ENCODE measurements at regions not wholly inside any gene's neighbourhood (a gene's known extent, or its start where the extent isn't known, plus 50 kb on each side); places are given as distances from the start of the nearest gene placed in this dataset.

GRCh38 chr18:66833646-66834045 lies 229.8 kb upstream of the CDH19 start:
- DNase-seq, result no peak

GRCh38 chr18:66826211-66826610 lies 222.3 kb upstream of the CDH19 start:
- DNase-seq, result no peak

- DNase-seq, result no peak
Observed at GRCh38 chr18:66825347-66825746, 221.5 kb upstream of the CDH19 start.

- DNase-seq, result no peak
Observed at GRCh38 chr18:66819235-66819634, 215.3 kb upstream of the CDH19 start.

- no peak for DNase-seq
Observed at GRCh38 chr18:66813138-66813537, 209.2 kb upstream of the CDH19 start.

- DNase-seq, result no peak
Observed at GRCh38 chr18:66795051-66795450, 191.2 kb upstream of the CDH19 start.

- DNase-seq, result no peak
Observed at GRCh38 chr18:66792466-66792865, 188.6 kb upstream of the CDH19 start.

GRCh38 chr18:66780609-66781008 lies 176.7 kb upstream of the CDH19 start:
- no peak for DNase-seq

- no peak for DNase-seq
Observed at GRCh38 chr18:66778048-66778447, 174.2 kb upstream of the CDH19 start.

GRCh38 chr18:66769375-66769774 lies 165.5 kb upstream of the CDH19 start:
- DNase-seq, result no peak

GRCh38 chr18:66764230-66764629 lies 160.3 kb upstream of the CDH19 start:
- DNase-seq, result no peak

GRCh38 chr18:66761166-66761565 lies 157.3 kb upstream of the CDH19 start:
- no peak for DNase-seq

- no peak for DNase-seq
Observed at GRCh38 chr18:66760559-66760958, 156.7 kb upstream of the CDH19 start.

GRCh38 chr18:66759050-66759828 lies 155.3 kb upstream of the CDH19 start:
- DNase-seq, result no peak

- no peak for DNase-seq
Observed at GRCh38 chr18:66757946-66758345, 154.1 kb upstream of the CDH19 start.

GRCh38 chr18:66754335-66754734 lies 150.4 kb upstream of the CDH19 start:
- no peak for DNase-seq

- DNase-seq, result no peak
Observed at GRCh38 chr18:66752733-66753132, 148.8 kb upstream of the CDH19 start.

- no peak for DNase-seq
Observed at GRCh38 chr18:66749481-66750035, 145.7 kb upstream of the CDH19 start.

GRCh38 chr18:66749030-66749429 lies 145.1 kb upstream of the CDH19 start:
- DNase-seq, result no peak

- no peak for DNase-seq
Observed at GRCh38 chr18:66742832-66743231, 138.9 kb upstream of the CDH19 start.

GRCh38 chr18:66735933-66736332 lies 132.0 kb upstream of the CDH19 start:
- DNase-seq, result no peak

GRCh38 chr18:66734451-66734850 lies 130.6 kb upstream of the CDH19 start:
- no peak for DNase-seq

GRCh38 chr18:66731890-66732289 lies 128.0 kb upstream of the CDH19 start:
- DNase-seq, result no peak

GRCh38 chr18:66729442-66730239 lies 125.8 kb upstream of the CDH19 start:
- DNase-seq, result no peak
